ENCODE measurements at regions not wholly inside any gene's neighbourhood (a gene's known extent, or its start where the extent isn't known, plus 50 kb on each side); places are given as distances from the start of the nearest gene placed in this dataset.

- POLR2A ChIA-PET = no interaction called here
- ATAC-seq = no peak
- H3K4me1 Mint-ChIP-seq = no peaks in the 10 kb centered on the region
- no peaks in the 10 kb centered on the region for H3K27me3 Mint-ChIP-seq (ENCODE audit: low read depth)
- no peak overlapping the region for H3K27ac Mint-ChIP-seq
- H3K36me3 Mint-ChIP-seq = no peaks in the 10 kb centered on the region; the same call in 1 of the 2 replicates
- CTCF ChIA-PET = no interaction called here
- H3K4me3 Mint-ChIP-seq = no peak overlapping the region
- no peak for DNase-seq (ENCODE audit: low spot score)
- TF ChIP-seq GTF2I (CRISPR knock-in tag; conservative IDR thresholded peaks at IDR 0.05) (no peak), ZNF532 (CRISPR knock-in tag; IDR thresholded peaks at IDR 0.05; ENCODE audit: borderline replicate concordance) (no peak), PREB (CRISPR knock-in tag; IDR thresholded peaks at IDR 0.05; ENCODE audit: borderline replicate concordance) (no peak), FOXP4 (CRISPR knock-in tag; IDR thresholded peaks at IDR 0.05) (no peak), ARID4B (CRISPR knock-in tag; IDR thresholded peaks at IDR 0.05; ENCODE audit: borderline replicate concordance) (no peak), ZMAT4 (CRISPR knock-in tag; IDR thresholded peaks at IDR 0.05) (no peak), OVOL2 (CRISPR knock-in tag; IDR thresholded peaks at IDR 0.05; ENCODE audit: borderline replicate concordance) (no peak), E2F1 (CRISPR knock-in tag; IDR thresholded peaks at IDR 0.05) (no peak), NR3C1 (CRISPR knock-in tag; conservative IDR thresholded peaks at IDR 0.05; ENCODE audit: low read depth) (no peak), AR (CRISPR knock-in tag; IDR thresholded peaks at IDR 0.05) (no peak), TP53 (CRISPR knock-in tag; IDR thresholded peaks at IDR 0.05) (no peak), STAT6 (CRISPR knock-in tag; conservative IDR thresholded peaks at IDR 0.05; ENCODE audit: low read depth) (no peak), ELF4 (CRISPR knock-in tag; IDR thresholded peaks at IDR 0.05; ENCODE audit: low read depth) (no peak), ZNF317 (CRISPR knock-in tag; IDR thresholded peaks at IDR 0.05; ENCODE audit: borderline replicate concordance, low read depth) (no peak)
- peaks cover 28% of the 10 kb centered on the region for H3K9me3 Mint-ChIP-seq
These were observed 491.3 kb upstream of the DCC start for GRCh38 chr18:51848702-51849101.
